ENCODE measurements at regions not wholly inside any gene's neighbourhood (a gene's known extent, or its start where the extent isn't known, plus 50 kb on each side); places are given as distances from the start of the nearest gene placed in this dataset.

DNA sequence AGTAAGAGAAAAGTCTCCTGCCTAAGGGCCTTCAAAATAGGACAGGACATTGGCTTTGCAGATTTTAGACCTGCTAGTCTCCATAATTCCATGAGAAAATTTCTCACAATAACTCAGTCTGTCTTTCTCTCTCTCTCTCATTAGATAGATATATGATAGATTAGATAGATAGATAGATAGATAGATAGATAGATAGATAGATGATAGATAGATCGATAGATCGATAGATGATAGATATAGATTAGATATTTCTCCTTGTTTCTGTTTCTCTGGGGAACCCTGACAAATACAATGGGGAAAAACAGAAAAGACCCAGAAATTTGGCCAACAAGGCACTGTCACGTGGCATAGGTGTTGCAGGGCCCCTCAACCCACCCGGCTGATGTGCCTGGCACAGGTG, 84.4 kb upstream of the ALDH1B1 start:
- Histone ChIP-seq H2AFZ (ENCODE audit: low read depth) (no peak overlapping the region), H3K4me1 (ENCODE audit: low read depth, poor library complexity, severe bottlenecking) (no peaks in the 10 kb centered on the region), H4K20me1 (ENCODE audit: insufficient read depth) (no peaks in the 10 kb centered on the region), H3K4me2 (no peak overlapping the region), H3K27ac (no peak overlapping the region), H3K36me3 (ENCODE audit: insufficient read depth) (no peaks in the 10 kb centered on the region), H3K9ac (no peak overlapping the region), H3K4me3 (IDR thresholded peaks at IDR 0.05; ENCODE audit: insufficient read depth, low read depth, low read length) (no peak overlapping the region), H3K79me2 (ENCODE audit: insufficient read depth, low read depth) (no peaks in the 10 kb centered on the region), H3K27me3 (ENCODE audit: insufficient read depth, low read depth) (no peaks in the 10 kb centered on the region)
- TF ChIP-seq, protein P1, sequence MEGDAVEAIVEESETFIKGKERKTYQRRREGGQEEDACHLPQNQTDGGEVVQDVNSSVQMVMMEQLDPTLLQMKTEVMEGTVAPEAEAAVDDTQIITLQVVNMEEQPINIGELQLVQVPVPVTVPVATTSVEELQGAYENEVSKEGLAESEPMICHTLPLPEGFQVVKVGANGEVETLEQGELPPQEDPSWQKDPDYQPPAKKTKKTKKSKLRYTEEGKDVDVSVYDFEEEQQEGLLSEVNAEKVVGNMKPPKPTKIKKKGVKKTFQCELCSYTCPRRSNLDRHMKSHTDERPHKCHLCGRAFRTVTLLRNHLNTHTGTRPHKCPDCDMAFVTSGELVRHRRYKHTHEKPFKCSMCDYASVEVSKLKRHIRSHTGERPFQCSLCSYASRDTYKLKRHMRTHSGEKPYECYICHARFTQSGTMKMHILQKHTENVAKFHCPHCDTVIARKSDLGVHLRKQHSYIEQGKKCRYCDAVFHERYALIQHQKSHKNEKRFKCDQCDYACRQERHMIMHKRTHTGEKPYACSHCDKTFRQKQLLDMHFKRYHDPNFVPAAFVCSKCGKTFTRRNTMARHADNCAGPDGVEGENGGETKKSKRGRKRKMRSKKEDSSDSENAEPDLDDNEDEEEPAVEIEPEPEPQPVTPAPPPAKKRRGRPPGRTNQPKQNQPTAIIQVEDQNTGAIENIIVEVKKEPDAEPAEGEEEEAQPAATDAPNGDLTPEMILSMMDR (conservative IDR thresholded peaks at IDR 0.05; ENCODE audit: low read depth, low read length): no peak

DNA sequence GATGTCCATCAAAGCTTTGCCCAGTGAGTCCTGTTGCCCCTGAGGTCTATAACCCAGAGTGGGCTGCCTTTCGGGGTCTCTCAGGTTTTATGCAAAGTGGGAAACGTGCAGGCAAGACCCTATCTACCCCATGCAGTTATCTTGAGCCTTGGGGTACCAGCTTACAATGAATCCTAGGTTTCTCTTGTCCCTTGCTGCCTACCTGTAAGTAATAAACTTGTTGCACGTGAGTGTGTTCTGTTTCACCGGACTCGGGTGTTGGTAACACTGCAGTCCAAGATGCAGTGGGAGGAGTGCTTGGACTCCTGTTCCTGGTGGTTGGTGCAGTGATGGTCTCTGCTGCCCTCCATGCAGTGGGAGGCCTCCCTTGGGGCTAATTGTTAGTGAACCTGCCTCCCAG, 85.6 kb upstream of the ALDH1B1 start:
- H3K79me2 ChIP-seq (ENCODE audit: insufficient read depth, low read depth): no peaks in the 10 kb centered on the region
- H3K9ac ChIP-seq: no peak overlapping the region
- H4K20me1 ChIP-seq (ENCODE audit: insufficient read depth): no peaks in the 10 kb centered on the region
- no peak overlapping the region for H3K4me2 ChIP-seq
- no peak overlapping the region for H3K4me3 ChIP-seq (IDR thresholded peaks at IDR 0.05; ENCODE audit: insufficient read depth, low read depth, low read length)
- H3K27ac ChIP-seq: no peak overlapping the region
- no peaks in the 10 kb centered on the region for H3K36me3 ChIP-seq (ENCODE audit: insufficient read depth)
- H3K27me3 ChIP-seq (ENCODE audit: insufficient read depth, low read depth): no peaks in the 10 kb centered on the region
- no peak overlapping the region for H2AFZ ChIP-seq (ENCODE audit: low read depth)
- TF ChIP-seq, protein P1 (conservative IDR thresholded peaks at IDR 0.05; ENCODE audit: low read depth, low read length): no peak
- no peaks in the 10 kb centered on the region for H3K4me1 ChIP-seq (ENCODE audit: low read depth, poor library complexity, severe bottlenecking)

DNA sequence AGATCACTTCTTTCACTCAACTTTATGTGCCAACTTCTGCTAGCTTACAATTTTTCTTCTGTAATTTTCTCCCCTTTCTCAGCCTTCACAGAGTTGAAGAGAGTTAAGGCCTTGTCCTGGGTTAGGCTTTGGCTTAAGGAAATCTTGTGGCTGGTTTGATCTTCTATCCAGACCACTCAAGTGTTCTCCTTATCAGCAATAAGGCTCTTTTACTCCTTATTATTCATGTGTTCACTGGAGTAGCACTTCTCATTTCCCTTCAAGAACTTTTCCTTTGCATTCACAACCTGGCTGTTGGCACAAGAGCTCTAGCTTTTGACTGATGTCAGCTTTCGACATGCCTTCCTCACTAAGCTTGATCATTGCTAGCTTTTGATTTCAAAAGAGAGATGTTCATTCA, 86.9 kb upstream of the ALDH1B1 start:
- TF ChIP-seq, protein P1 (conservative IDR thresholded peaks at IDR 0.05; ENCODE audit: low read depth, low read length): no peak
- Histone ChIP-seq H3K4me1 (ENCODE audit: low read depth, poor library complexity, severe bottlenecking) (no peaks in the 10 kb centered on the region), H3K27ac (no peak overlapping the region), H3K79me2 (ENCODE audit: insufficient read depth, low read depth) (no peaks in the 10 kb centered on the region), H3K27me3 (ENCODE audit: insufficient read depth, low read depth) (no peaks in the 10 kb centered on the region), H2AFZ (ENCODE audit: low read depth) (no peak overlapping the region), H4K20me1 (ENCODE audit: insufficient read depth) (no peaks in the 10 kb centered on the region), H3K36me3 (ENCODE audit: insufficient read depth) (no peaks in the 10 kb centered on the region), H3K9ac (no peak overlapping the region), H3K4me3 (IDR thresholded peaks at IDR 0.05; ENCODE audit: insufficient read depth, low read depth, low read length) (no peak overlapping the region), H3K4me2 (no peak overlapping the region)

DNA sequence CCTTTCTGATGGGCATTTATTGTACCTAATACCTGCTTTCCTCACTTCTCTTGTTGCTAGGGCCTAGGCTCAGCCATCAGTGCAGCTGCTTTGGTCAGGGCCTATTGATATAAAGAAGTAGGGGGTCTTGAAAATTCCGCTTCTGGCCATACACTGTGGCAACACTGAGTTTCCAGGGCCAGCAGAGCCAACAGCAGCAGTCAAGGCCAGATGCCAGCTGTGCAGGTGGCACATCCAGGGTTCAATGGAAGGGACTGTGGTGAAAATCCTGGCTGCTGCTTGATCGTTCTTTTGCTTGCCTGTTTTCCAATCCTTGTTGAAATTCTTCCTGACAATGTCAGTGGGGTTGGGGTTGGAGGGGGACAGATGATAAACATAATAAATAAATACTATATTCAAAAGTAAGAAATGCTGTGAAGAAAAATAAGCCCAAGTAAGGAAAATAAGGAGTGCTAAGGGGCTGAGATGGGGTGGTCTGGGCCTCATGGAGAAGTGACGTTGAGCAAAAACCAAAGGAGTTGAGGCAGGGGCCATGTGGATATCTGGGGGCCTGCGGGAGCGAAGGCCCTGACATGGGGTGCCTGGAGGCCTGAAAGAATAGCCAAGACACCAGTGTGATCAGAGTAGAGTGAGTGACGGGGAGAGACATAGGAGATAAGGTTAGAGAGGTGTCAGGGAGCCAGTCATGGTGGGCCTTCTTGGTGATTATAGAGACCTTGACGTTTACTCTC, 91.0 kb upstream of the ALDH1B1 start:
- H3K36me3 ChIP-seq (ENCODE audit: insufficient read depth): no peaks in the 10 kb centered on the region
- H3K79me2 ChIP-seq (ENCODE audit: insufficient read depth, low read depth): no peaks in the 10 kb centered on the region

More for the DNA sequence above, 91.0 kb upstream of the ALDH1B1 start:
- Histone ChIP-seq H3K27ac (no peak overlapping the region), H3K4me2 (no peak overlapping the region), H3K9ac (no peak overlapping the region), H3K27me3 (ENCODE audit: insufficient read depth, low read depth) (no peaks in the 10 kb centered on the region), H2AFZ (ENCODE audit: low read depth) (no peak overlapping the region), H3K4me3 (IDR thresholded peaks at IDR 0.05; ENCODE audit: insufficient read depth, low read depth, low read length) (no peak overlapping the region), H3K4me1 (ENCODE audit: low read depth, poor library complexity, severe bottlenecking) (peaks cover 8% of the 10 kb centered on the region), H4K20me1 (ENCODE audit: insufficient read depth) (no peaks in the 10 kb centered on the region)
- TF ChIP-seq, protein P1 (conservative IDR thresholded peaks at IDR 0.05; ENCODE audit: low read depth, low read length): no peak
